Activated B cell treated with CpG ODN at 0.5 μM for 24 hours (primary cell): ENCODE measurements at regions not wholly inside any gene's neighbourhood (a gene's known extent, or its start where the extent isn't known, plus 50 kb on each side); places are given as distances from the start of the nearest gene placed in this dataset.
A peak's percentile ranks its signal among the peaks of the same experiment; 100 is the strongest.

Experiments
- ATAC-seq: fragments of 200-7000 bp; cut with Tn5 transposase; one replicate; pipeline ENCODE4 v1.10.0; 2021; ENCODE audit warnings: low read depth, mild to moderate bottlenecking, moderate library complexity
- CTCF ChIA-PET: fragments of 350-600 bp; sonication (Branson Sonifier 250); formaldehyde crosslinking; loops from one replicate; lab custom pipeline; 2021; ENCODE audit warnings: antibody characterized with exemption; lab: Charles Lee
- POLR2A ChIA-PET: fragments of 350-600 bp; sonication (Branson Sonifier 250); formaldehyde crosslinking; loops from one replicate; lab custom pipeline; 2021; ENCODE audit warnings: antibody characterized with exemption; lab: Charles Lee
- DNase-seq: peaks from one replicate; pipeline ENCODE4 v3.0.0; 2022
- H3K27ac Mint-ChIP-seq: one replicate; pipeline ENCODE4 v1.8.0; 2020; ENCODE audit warnings: mixed read lengths
- H3K27me3 Mint-ChIP-seq: one replicate; pipeline ENCODE4 v1.8.0; 2021; ENCODE audit warnings: mixed read lengths
- H3K36me3 Mint-ChIP-seq: one replicate; pipeline ENCODE4 v1.8.0; 2021; ENCODE audit warnings: low read depth, mixed read lengths
- H3K4me1 Mint-ChIP-seq: one replicate; pipeline ENCODE4 v1.8.0; 2021; ENCODE audit warnings: mixed read lengths
- H3K4me3 Mint-ChIP-seq: one replicate; pipeline ENCODE4 v1.8.0; 2020; ENCODE audit warnings: mild to moderate bottlenecking, mixed read lengths
- H3K9me3 Mint-ChIP-seq: one replicate; pipeline ENCODE4 v1.8.0; 2020; ENCODE audit warnings: mixed read lengths
- intact Hi-C: fragments of 100-400 bp; cut with micrococcal nuclease; formaldehyde crosslinking; loops from one replicate; pipeline ENCODE4 v1.15.1; 2024
- TF ChIP-seq, protein P1 (sequence below): fragments of 200-600 bp; IDR thresholded peaks from one replicate; pipeline ENCODE4 v1.8.0; 2022; ENCODE audit warnings: antibody characterized with exemption, mild to moderate bottlenecking

DNA sequence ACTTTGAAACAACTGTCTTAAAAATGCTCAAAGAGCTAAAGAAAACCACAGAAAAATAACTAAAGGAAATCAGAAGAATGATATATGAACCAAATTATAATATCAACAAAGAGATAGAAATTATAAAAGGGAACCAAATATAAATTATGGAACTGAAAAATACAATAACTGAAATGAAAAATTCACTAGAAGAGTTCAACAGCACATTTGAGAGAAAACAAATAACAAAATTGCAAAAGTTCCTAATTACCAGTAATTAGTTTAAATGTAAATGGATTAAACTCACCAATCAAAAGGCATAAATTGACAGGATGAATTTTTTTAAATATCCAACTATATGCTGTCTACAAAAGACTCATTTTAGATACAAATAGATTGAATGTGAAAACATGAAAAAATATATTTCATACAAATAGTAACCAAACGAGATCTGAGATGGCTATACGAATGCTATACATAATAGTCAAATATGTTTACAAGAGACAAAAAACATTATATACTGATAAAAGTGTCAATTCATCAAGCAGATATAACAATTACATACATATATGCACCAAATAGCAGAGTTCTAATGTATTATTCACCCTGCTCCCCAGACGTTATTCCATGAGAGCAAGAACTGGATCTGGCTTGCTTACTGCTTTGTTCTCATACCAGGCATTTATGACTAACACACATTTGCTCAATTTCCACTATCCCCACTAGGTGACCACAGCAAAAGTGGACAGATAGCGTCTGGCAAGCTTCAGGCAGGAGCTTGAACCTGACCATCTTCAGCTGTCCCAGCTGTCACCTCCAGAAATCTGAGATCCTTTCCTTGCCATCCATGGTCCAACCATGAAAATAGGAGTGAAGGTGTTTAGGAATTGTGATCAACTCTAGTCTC lies 72.4 kb upstream of the SIRPA start:
- no peak overlapping the region for H3K4me3 Mint-ChIP-seq
- TF ChIP-seq, protein P1, sequence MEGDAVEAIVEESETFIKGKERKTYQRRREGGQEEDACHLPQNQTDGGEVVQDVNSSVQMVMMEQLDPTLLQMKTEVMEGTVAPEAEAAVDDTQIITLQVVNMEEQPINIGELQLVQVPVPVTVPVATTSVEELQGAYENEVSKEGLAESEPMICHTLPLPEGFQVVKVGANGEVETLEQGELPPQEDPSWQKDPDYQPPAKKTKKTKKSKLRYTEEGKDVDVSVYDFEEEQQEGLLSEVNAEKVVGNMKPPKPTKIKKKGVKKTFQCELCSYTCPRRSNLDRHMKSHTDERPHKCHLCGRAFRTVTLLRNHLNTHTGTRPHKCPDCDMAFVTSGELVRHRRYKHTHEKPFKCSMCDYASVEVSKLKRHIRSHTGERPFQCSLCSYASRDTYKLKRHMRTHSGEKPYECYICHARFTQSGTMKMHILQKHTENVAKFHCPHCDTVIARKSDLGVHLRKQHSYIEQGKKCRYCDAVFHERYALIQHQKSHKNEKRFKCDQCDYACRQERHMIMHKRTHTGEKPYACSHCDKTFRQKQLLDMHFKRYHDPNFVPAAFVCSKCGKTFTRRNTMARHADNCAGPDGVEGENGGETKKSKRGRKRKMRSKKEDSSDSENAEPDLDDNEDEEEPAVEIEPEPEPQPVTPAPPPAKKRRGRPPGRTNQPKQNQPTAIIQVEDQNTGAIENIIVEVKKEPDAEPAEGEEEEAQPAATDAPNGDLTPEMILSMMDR: no peak
- no peak for DNase-seq
- H3K4me1 Mint-ChIP-seq: peaks cover 18% of the 10 kb centered on the region
- peaks cover 3% of the 10 kb centered on the region for H3K36me3 Mint-ChIP-seq
- ATAC-seq: no peak
- POLR2A ChIA-PET: interaction anchor here (0.8 kb wide), 1 partner anchor 12 kb away, joined by 3 read pairs; no protein-coding TSS in a partner anchor
- CTCF ChIA-PET: no interaction called here
- intact Hi-C loops: no loop called here
- H3K27ac Mint-ChIP-seq: peak overlapping the region; percentile 2
- peaks cover 15% of the 10 kb centered on the region for H3K9me3 Mint-ChIP-seq
- H3K27me3 Mint-ChIP-seq: no peaks in the 10 kb centered on the region

DNA sequence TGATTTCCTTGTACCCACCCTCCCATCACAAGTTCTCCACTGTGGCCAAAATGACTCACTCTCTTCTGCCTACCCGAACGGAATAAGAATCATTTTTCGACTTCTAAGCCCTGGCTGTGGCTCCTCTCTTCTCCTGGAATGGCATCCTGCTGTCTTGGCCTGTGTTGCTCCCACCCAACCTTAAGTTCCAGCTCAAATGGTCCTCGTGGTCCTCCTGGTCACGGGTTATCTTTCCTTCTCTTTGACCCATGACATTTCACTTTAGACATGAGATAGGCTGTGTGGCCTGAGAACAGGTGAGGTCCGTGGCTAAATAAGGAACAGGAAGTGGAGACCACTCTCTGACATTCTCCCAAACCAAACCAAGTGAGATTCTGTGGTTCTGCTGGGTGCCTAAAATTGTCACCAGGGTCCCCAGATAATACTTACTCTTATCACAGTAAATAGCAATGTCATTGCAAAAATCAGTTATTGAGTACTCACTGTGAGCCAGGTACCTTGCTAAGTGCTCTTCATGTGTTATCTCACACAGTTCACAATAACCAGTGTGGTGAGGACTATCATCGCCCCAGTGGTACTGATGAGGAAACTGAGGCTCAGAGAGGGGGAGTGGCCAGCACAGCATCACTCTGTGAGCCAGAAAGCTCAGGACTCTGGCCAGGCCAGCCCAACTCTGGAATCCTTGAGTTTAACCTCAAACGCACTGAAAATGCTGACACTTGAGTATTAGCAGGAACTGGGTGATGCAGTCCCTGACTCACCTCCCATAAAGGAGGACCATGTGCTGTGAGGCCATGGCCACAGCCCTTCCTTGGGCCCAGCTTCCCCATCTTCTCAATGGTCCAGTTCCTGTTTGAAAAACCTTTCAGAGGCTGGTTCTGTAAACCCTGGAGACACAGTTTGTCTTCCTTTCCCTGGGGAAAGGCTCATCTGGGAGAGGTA lies 74.8 kb upstream of the SIRPA start:
- no peak for DNase-seq

DNA sequence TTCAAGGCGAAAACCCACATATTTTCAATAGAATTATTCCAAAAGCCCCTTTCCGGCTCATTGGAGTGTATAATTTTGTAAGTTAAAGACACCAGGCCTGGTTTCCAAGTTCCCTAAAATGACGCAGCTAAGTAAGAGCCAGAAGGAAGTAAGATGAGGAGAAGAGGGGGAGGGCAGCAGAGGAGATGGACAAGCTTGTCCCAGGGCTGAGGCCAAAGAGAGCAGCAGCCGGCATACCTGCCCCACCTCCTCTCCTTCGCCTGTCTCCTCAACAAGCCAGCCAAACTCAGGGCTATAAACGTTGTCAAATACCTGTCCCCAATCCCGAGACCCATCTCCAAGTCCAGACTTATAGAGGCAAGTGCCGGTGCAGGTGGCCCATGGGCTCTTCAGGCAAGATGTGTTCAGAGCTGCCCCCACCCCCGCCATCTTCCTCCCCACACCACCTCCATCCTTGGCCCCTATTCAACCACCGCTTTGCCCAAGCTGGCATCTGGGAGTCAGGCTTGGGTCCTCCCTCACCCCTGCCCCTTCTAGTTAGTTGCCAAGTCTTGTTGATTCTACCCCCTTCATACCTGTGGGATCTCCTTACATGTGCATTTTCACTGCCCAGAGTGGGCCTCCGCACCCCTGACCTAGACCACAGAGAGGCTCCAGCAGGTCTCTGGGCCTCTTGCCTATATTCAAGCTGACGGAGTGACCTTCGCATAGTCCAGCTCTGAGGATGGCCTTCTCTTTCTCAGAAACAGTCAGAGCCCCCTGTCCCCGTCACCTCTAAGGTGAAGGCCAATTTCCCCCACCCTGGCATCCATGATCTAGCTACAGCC lies 75.7 kb upstream of the SIRPA start:
- intact Hi-C loops: no loop called here
- H3K27ac Mint-ChIP-seq: no peak overlapping the region
- TF ChIP-seq, protein P1: no peak
- H3K36me3 Mint-ChIP-seq: peaks cover 3% of the 10 kb centered on the region
- H3K9me3 Mint-ChIP-seq: peaks cover 15% of the 10 kb centered on the region
- H3K4me3 Mint-ChIP-seq: no peak overlapping the region
- ChIA-PET POLR2A (no interaction called here), CTCF (interaction anchor here (1.4 kb wide), 1 partner anchor 17 kb away, joined by 3 read pairs; no protein-coding TSS in a partner anchor)
- no peak for ATAC-seq
- H3K4me1 Mint-ChIP-seq: peaks cover 23% of the 10 kb centered on the region
- no peak for DNase-seq
- no peaks in the 10 kb centered on the region for H3K27me3 Mint-ChIP-seq

More for the DNA sequence above, 74.8 kb upstream of the SIRPA start:
- Mint-ChIP-seq H3K36me3 (peaks cover 3% of the 10 kb centered on the region), H3K4me3 (no peak overlapping the region), H3K9me3 (peaks cover 15% of the 10 kb centered on the region), H3K27me3 (no peaks in the 10 kb centered on the region), H3K4me1 (peaks cover 23% of the 10 kb centered on the region), H3K27ac (no peak overlapping the region)
- ChIA-PET POLR2A (no interaction called here), CTCF (interaction anchor here (1.4 kb wide), 1 partner anchor 18 kb away, joined by 3 read pairs; no protein-coding TSS in a partner anchor)
- ATAC-seq: no peak
- TF ChIP-seq, protein P1: no peak
- intact Hi-C loops: no loop called here

DNA sequence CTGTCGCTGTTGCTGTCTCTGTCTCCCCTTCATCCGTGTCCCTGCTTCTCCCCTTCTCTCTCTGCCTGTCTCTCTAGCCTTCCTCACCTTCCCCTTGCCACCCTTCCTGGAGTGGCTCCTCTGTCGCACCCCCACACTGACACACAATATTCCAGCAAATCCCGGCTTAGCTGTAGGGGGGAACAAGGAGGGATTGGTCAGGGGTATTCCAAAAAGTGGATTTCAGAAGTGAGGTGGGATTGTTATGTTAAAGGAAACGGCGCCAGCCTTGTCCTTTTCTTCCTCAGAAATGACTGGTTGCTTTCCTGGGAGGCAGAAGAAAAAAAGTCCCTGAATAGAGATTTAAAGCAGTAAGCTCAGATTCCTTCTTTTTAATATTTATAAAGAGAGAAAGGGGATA lies 76.3 kb upstream of the SIRPA start:
- H3K4me3 Mint-ChIP-seq: no peak overlapping the region
- peaks cover 3% of the 10 kb centered on the region for H3K36me3 Mint-ChIP-seq
- TF ChIP-seq, protein P1: no peak
- CTCF ChIA-PET: interaction anchor here (1.4 kb wide), 1 partner anchor 17 kb away, joined by 3 read pairs; no protein-coding TSS in a partner anchor
- no peak for DNase-seq
- ATAC-seq: no peak
- H3K9me3 Mint-ChIP-seq: peaks cover 15% of the 10 kb centered on the region
- POLR2A ChIA-PET: no interaction called here
- H3K27me3 Mint-ChIP-seq: no peaks in the 10 kb centered on the region
- peaks cover 21% of the 10 kb centered on the region for H3K4me1 Mint-ChIP-seq
- no peak overlapping the region for H3K27ac Mint-ChIP-seq
- intact Hi-C loops: no loop called here
